ENCODE measurements at regions not wholly inside any gene's neighbourhood (a gene's known extent, or its start where the extent isn't known, plus 50 kb on each side); places are given as distances from the start of the nearest gene placed in this dataset.

GRCh38 chr3:54046641-54047214 lies 75.6 kb upstream of the CACNA2D3 start:
- peak; percentile 71 for ATAC-seq
- intact Hi-C loops (cut with DNase I, micrococcal nuclease): no loop called here
- peak in 1 of 3 donors; percentile 33 for DNase-seq
- Histone ChIP-seq H3K4me1 (ENCODE audit: low read depth) (no peaks in the 10 kb centered on the region), H3K9me3 (no peaks in the 10 kb centered on the region), H3K4me3 (no peak overlapping the region), H3K36me3 (ENCODE audit: low read depth) (no peaks in the 10 kb centered on the region)
- TF ChIP-seq CTCF (IDR thresholded peaks at IDR 0.05): no peak

- DNase-seq (no peak), ATAC-seq (peak; percentile 48)
- intact Hi-C loops (cut with DNase I, micrococcal nuclease): no loop called here
- no peak for TF ChIP-seq CTCF (IDR thresholded peaks at IDR 0.05)
- Histone ChIP-seq H3K4me1 (ENCODE audit: low read depth) (no peaks in the 10 kb centered on the region), H3K9me3 (no peaks in the 10 kb centered on the region), H3K4me3 (no peak overlapping the region), H3K36me3 (ENCODE audit: low read depth) (no peaks in the 10 kb centered on the region)
These were observed 77.1 kb upstream of the CACNA2D3 start for GRCh38 chr3:54045061-54045815.

GRCh38 chr3:54042259-54042823 lies 80.0 kb upstream of the CACNA2D3 start:
- TF ChIP-seq CTCF (IDR thresholded peaks at IDR 0.05): no peak
- peak; percentile 28 for ATAC-seq
- DNase-seq: no peak
- Histone ChIP-seq H3K4me1 (ENCODE audit: low read depth) (no peaks in the 10 kb centered on the region), H3K36me3 (ENCODE audit: low read depth) (no peaks in the 10 kb centered on the region), H3K4me3 (no peak overlapping the region), H3K9me3 (no peaks in the 10 kb centered on the region)
- intact Hi-C loops (cut with DNase I, micrococcal nuclease): no loop called here

- DNase-seq (no peak), ATAC-seq (no peak)
- Histone ChIP-seq H3K4me3 (no peak overlapping the region), H3K9me3 (no peaks in the 10 kb centered on the region), H3K36me3 (ENCODE audit: low read depth) (no peaks in the 10 kb centered on the region), H3K4me1 (ENCODE audit: low read depth) (no peaks in the 10 kb centered on the region)
- intact Hi-C loops (cut with DNase I, micrococcal nuclease): no loop called here
- TF ChIP-seq CTCF (IDR thresholded peaks at IDR 0.05): no peak
These were observed 81.9 kb upstream of the CACNA2D3 start for GRCh38 chr3:54040476-54040875.

- Histone ChIP-seq H3K4me1 (ENCODE audit: low read depth) (no peaks in the 10 kb centered on the region), H3K4me3 (no peak overlapping the region), H3K36me3 (ENCODE audit: low read depth) (no peaks in the 10 kb centered on the region), H3K9me3 (no peaks in the 10 kb centered on the region)
- DNase-seq (no peak), ATAC-seq (no peak)
- TF ChIP-seq CTCF (IDR thresholded peaks at IDR 0.05): no peak
- intact Hi-C loops (cut with DNase I, micrococcal nuclease): no loop called here
These were observed 84.0 kb upstream of the CACNA2D3 start for GRCh38 chr3:54038391-54038790.

Data from mucosa of descending colon (tissue), 3 donors.